Panc1 (cell line): ENCODE measurements at regions not wholly inside any gene's neighbourhood (a gene's known extent, or its start where the extent isn't known, plus 50 kb on each side); places are given as distances from the start of the nearest gene placed in this dataset.

Experiments used
- POLR2AphosphoS5 ChIP-seq: IDR thresholded peaks from 2 replicates; pipeline ENCODE4 v1.6.1; 2012; ENCODE audit warnings: mild to moderate bottlenecking, low read depth, low read length, moderate library complexity
- TF ChIP-seq, protein P1 (sequence below): fragments of 450-650 bp; IDR thresholded peaks from 2 replicates; pipeline ENCODE4 v1.5.1; 2017; ENCODE audit warnings: mild to moderate bottlenecking

DNA sequence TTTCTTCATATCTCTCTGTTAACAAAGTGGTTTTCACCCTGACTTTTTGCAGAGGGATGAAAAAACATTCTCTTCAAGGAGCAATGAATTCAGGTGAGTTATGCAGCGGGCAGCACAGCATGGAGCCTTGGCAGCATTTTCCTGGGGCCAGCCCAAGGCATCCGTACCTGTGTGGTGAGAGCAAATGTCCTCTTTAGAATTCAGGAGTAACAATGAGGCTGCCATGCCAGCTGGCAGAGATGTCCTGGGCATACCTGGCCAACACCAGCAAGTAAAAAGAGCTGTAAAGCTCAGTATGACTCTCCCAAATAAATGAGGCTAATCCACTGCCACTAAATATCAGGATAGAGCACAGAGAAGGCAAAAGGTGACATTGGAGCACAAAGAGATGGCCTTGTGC, 277.6 kb upstream of the TRPC7 start:
- TF ChIP-seq, protein P1, sequence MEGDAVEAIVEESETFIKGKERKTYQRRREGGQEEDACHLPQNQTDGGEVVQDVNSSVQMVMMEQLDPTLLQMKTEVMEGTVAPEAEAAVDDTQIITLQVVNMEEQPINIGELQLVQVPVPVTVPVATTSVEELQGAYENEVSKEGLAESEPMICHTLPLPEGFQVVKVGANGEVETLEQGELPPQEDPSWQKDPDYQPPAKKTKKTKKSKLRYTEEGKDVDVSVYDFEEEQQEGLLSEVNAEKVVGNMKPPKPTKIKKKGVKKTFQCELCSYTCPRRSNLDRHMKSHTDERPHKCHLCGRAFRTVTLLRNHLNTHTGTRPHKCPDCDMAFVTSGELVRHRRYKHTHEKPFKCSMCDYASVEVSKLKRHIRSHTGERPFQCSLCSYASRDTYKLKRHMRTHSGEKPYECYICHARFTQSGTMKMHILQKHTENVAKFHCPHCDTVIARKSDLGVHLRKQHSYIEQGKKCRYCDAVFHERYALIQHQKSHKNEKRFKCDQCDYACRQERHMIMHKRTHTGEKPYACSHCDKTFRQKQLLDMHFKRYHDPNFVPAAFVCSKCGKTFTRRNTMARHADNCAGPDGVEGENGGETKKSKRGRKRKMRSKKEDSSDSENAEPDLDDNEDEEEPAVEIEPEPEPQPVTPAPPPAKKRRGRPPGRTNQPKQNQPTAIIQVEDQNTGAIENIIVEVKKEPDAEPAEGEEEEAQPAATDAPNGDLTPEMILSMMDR, result no peak
- no peak for TF ChIP-seq POLR2AphosphoS5
